DOHH2 (cell line): ENCODE measurements at regions not wholly inside any gene's neighbourhood (a gene's known extent, or its start where the extent isn't known, plus 50 kb on each side); places are given as distances from the start of the nearest gene placed in this dataset.

Source experiments
- H3F3A ChIP-seq: fragments of 200-600 bp; sonication (generic), shearing (Covaris generic); 2 replicates; pipeline ENCODE4 v1.6.0; 2016; ENCODE audit warnings: antibody characterized with exemption, mild to moderate bottlenecking; ENCODE audit not compliant: control insufficient read depth, insufficient read depth
- H3K27ac ChIP-seq: fragments of 200-600 bp; sonication (generic); 2 replicates; pipeline ENCODE4 v1.5.1; 2014; ENCODE audit warnings: low read depth, mild to moderate bottlenecking, low read length, moderate library complexity
- H3K27me3 ChIP-seq: fragments of 200-600 bp; sonication (generic); 2 replicates; pipeline ENCODE4 v1.6.1; 2014; ENCODE audit warnings: mild to moderate bottlenecking, low read length, mixed read lengths; ENCODE audit not compliant: control insufficient read depth
- H3K36me3 ChIP-seq: fragments of 200-600 bp; sonication (generic); 2 replicates; pipeline ENCODE4 v1.6.1; 2014; ENCODE audit warnings: mild to moderate bottlenecking, low read length, moderate library complexity, mixed read lengths; ENCODE audit not compliant: control insufficient read depth
- H3K4me1 ChIP-seq: fragments of 200-600 bp; sonication (generic); 2 replicates; pipeline ENCODE4 v1.6.1; 2014; ENCODE audit warnings: mild to moderate bottlenecking, low read length, mixed read lengths; ENCODE audit not compliant: control insufficient read depth
- H3K4me2 ChIP-seq: fragments of 200-600 bp; sonication (generic); 2 replicates; pipeline ENCODE4 v1.6.0; 2014; ENCODE audit warnings: mild to moderate bottlenecking, low read length, moderate library complexity
- H3K4me3 ChIP-seq: fragments of 200-600 bp; sonication (generic); 2 replicates; pipeline ENCODE4 v1.5.1; 2014; ENCODE audit warnings: mild to moderate bottlenecking, low read length, mixed read lengths
- H3K79me2 ChIP-seq: fragments of 200-600 bp; sonication (generic); 2 replicates; pipeline ENCODE4 v1.6.1; 2014; ENCODE audit warnings: mild to moderate bottlenecking, low read length, mixed read lengths; ENCODE audit not compliant: control insufficient read depth
- H3K9me2 ChIP-seq: fragments of 200-600 bp; sonication (generic); replicated peaks from 2 replicates; pipeline ENCODE4 v1.6.1; 2014; ENCODE audit warnings: mild to moderate bottlenecking, low read length, mixed read lengths; ENCODE audit not compliant: control insufficient read depth
- H3K9me3 ChIP-seq: fragments of 200-600 bp; sonication (generic); 2 replicates; pipeline ENCODE4 v1.6.1; 2014; ENCODE audit warnings: antibody characterized with exemption, low read length, mixed read lengths; ENCODE audit not compliant: control insufficient read depth, insufficient read depth
- H4K20me1 ChIP-seq: fragments of 200-600 bp; sonication (generic); 2 replicates; pipeline ENCODE4 v1.6.0; 2014; ENCODE audit warnings: low read depth, mild to moderate bottlenecking, antibody characterized with exemption, low read length, moderate library complexity; ENCODE audit not compliant: control insufficient read depth, insufficient read depth
- EZH2phosphoT487 ChIP-seq: fragments of 200-600 bp; sonication (generic); IDR thresholded peaks from 2 replicates; pipeline ENCODE4 v1.6.1; 2017; ENCODE audit warnings: borderline replicate concordance, mild to moderate bottlenecking, antibody characterized with exemption, low read length, moderate library complexity, mixed read lengths
- TF ChIP-seq, protein P1 (sequence below): fragments of 200-600 bp; sonication (generic); IDR thresholded peaks from one replicate; pipeline ENCODE4 v1.5.1; 2014; ENCODE audit warnings: antibody characterized with exemption, mild to moderate bottlenecking, low read depth, low read length; ENCODE audit not compliant: poor library complexity, severe bottlenecking

DNA sequence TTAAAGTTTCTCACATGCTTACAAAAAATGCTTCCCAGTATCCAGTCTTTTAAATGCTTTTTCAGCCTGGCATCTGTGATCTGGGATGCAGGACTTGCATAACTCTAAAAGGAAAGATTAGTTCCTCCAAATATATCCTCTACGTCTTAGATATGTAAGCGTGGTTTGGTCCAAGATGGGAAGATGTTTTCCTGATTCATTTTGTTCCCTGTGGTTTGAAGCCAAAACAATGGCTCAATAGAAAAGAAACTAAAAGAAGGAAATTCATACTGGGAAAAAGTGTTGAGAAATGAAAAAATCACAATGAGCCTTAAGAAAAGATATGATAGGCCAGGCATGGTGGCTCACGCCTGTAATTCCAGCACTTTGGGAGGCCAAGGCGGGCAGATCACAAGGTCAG is 1002.8 kb downstream of the NAALADL2 start:
- Histone ChIP-seq H3K9me3 (no peaks in the 10 kb centered on the region), H3K27ac (no peak overlapping the region)
- TF ChIP-seq EZH2phosphoT487 = no peak
- TF ChIP-seq, protein P1, sequence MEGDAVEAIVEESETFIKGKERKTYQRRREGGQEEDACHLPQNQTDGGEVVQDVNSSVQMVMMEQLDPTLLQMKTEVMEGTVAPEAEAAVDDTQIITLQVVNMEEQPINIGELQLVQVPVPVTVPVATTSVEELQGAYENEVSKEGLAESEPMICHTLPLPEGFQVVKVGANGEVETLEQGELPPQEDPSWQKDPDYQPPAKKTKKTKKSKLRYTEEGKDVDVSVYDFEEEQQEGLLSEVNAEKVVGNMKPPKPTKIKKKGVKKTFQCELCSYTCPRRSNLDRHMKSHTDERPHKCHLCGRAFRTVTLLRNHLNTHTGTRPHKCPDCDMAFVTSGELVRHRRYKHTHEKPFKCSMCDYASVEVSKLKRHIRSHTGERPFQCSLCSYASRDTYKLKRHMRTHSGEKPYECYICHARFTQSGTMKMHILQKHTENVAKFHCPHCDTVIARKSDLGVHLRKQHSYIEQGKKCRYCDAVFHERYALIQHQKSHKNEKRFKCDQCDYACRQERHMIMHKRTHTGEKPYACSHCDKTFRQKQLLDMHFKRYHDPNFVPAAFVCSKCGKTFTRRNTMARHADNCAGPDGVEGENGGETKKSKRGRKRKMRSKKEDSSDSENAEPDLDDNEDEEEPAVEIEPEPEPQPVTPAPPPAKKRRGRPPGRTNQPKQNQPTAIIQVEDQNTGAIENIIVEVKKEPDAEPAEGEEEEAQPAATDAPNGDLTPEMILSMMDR = no peak

More for the DNA sequence above, 1002.8 kb downstream of the NAALADL2 start:
- Histone ChIP-seq H3K79me2 (no peaks in the 10 kb centered on the region), H3K4me1 (no peaks in the 10 kb centered on the region), H4K20me1 (no peaks in the 10 kb centered on the region), H3F3A (no peaks in the 10 kb centered on the region), H3K4me3 (no peak overlapping the region), H3K36me3 (no peaks in the 10 kb centered on the region), H3K4me2 (no peak overlapping the region), H3K27me3 (no peaks in the 10 kb centered on the region), H3K9me2 (no peaks in the 10 kb centered on the region)
